Mesendoderm (in vitro differentiated cells): ENCODE measurements at regions not wholly inside any gene's neighbourhood (a gene's known extent, or its start where the extent isn't known, plus 50 kb on each side); places are given as distances from the start of the nearest gene placed in this dataset.

Experiments used
- DNase-seq: peaks from one replicate; pipeline ENCODE4 v3.0.0; 2013
- H2AK5ac ChIP-seq: 2 replicates; pipeline ENCODE4 v1.6.1; 2013; ENCODE audit warnings: low read length, inconsistent platforms
- H2BK120ac ChIP-seq: 2 replicates; pipeline ENCODE4 v1.6.1; 2013; ENCODE audit warnings: low read depth, mild to moderate bottlenecking, low read length, moderate library complexity, mixed read lengths
- H2BK15ac ChIP-seq: replicated peaks from 2 replicates; pipeline ENCODE4 v1.6.1; 2013; ENCODE audit warnings: low read depth, mild to moderate bottlenecking, moderate library complexity
- H2BK5ac ChIP-seq: 2 replicates; pipeline ENCODE4 v1.6.1; 2013; ENCODE audit warnings: low read length, inconsistent platforms
- H3K18ac ChIP-seq: 2 replicates; pipeline ENCODE4 v1.6.1; 2013; ENCODE audit warnings: mild to moderate bottlenecking, low read length, mixed read lengths
- H3K23ac ChIP-seq: one replicate; pipeline ENCODE4 v1.6.1; 2013; ENCODE audit warnings: low read length
- H3K27ac ChIP-seq: 2 replicates; pipeline ENCODE4 v1.5.1; 2013; ENCODE audit warnings: low read depth, mild to moderate bottlenecking, inconsistent platforms, low read length, moderate library complexity
- H3K27me3 ChIP-seq: 2 replicates; pipeline ENCODE4 v1.6.1; 2013; ENCODE audit warnings: low read length, control low read depth, mild to moderate bottlenecking, inconsistent platforms; ENCODE audit not compliant: insufficient read depth, poor library complexity
- H3K36me3 ChIP-seq: 2 replicates; pipeline ENCODE4 v1.6.1; 2013; ENCODE audit warnings: low read length, inconsistent platforms; ENCODE audit not compliant: control insufficient read depth, insufficient read depth
- H3K4ac ChIP-seq: one replicate; pipeline ENCODE4 v1.6.1; 2013; ENCODE audit warnings: low read depth, mild to moderate bottlenecking, low read length, moderate library complexity
- H3K4me1 ChIP-seq: 2 replicates; pipeline ENCODE4 v1.6.1; 2013; ENCODE audit warnings: low read depth, low read length, inconsistent platforms; ENCODE audit not compliant: control insufficient read depth
- H3K4me2 ChIP-seq: 2 replicates; pipeline ENCODE4 v1.6.1; 2013; ENCODE audit warnings: low read length
- H3K4me3 ChIP-seq: 2 replicates; pipeline ENCODE4 v1.5.1; 2013; ENCODE audit warnings: mild to moderate bottlenecking, low read length
- H3K56ac ChIP-seq: one replicate; pipeline ENCODE4 v1.6.1; 2013; ENCODE audit warnings: low read length
- H3K79me1 ChIP-seq: 2 replicates; pipeline ENCODE4 v1.6.1; 2013; ENCODE audit warnings: low read length, inconsistent platforms
- H3K79me2 ChIP-seq: 2 replicates; pipeline ENCODE4 v1.6.1; 2013; ENCODE audit warnings: mild to moderate bottlenecking, low read length; ENCODE audit not compliant: control insufficient read depth, insufficient read depth
- H3K9ac ChIP-seq: 2 replicates; pipeline ENCODE4 v1.6.1; 2013; ENCODE audit warnings: low read length, inconsistent platforms
- H4K5ac ChIP-seq: one replicate; pipeline ENCODE4 v1.6.1; 2013; ENCODE audit warnings: low read length
- H4K8ac ChIP-seq: one replicate; pipeline ENCODE4 v1.6.1; 2013; ENCODE audit warnings: low read depth, mild to moderate bottlenecking, control low read depth, low read length, moderate library complexity
- WGBS: extraction: QIAGEN DNeasy Blood & Tissue Kit; methylation state at CpG from one replicate; pipeline ENCODE4 v1.1.7; 2013; ENCODE audit warnings: low lambda C conversion rate, missing lambda C conversion rate; ENCODE audit not compliant: insufficient coverage; ENCODE audit errors: extremely low coverage; 5-methylcytosine and 5-hydroxymethylcytosine counted together

DNA sequence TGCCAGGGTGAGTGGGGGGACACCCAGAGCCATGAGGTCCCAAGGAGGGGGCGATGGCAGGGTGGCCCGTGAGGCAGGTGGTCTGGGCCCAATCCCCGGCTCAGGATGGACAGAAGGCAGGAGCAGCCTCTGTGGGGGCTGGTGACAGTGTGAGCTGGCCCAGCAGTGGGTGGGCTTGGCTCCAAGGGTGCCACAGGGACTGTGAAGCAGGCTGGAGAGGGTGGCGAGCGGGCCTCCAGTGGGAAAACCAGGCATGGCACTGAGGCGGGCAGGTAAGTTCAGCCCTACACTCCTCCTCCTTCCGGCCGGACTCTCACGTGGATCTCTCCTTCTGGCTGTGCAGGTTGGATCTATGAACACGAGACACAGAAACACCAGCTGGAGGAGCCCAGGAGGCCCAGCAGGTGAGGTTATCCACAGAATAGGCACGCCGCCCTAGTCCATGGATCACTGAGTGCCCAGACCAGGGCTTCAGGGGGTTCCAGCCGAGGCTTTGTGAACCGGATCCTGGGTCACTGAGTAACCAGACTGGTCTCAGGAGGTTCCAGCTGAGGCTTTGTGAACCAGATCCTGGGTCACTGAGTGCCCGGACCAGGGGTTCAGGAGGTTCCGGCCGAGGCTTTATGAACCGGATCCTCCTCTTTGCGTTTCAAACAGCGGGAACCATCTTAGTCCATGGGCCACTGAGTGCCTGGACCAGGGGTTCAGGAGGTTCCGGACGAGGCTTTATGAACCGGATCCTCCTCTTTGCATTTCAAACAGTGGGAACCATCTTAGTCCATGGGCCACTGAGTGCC lies 76.4 kb upstream of the BHLHE23 start:
- no peak overlapping the region for H3K4me3 ChIP-seq
- H3K9ac ChIP-seq = no peak overlapping the region
- no peaks in the 10 kb centered on the region for H3K79me1 ChIP-seq
- no peak overlapping the region for H3K23ac ChIP-seq
- H3K4ac ChIP-seq = no peak overlapping the region
- H4K5ac ChIP-seq = no peak overlapping the region
- no peak overlapping the region for H4K8ac ChIP-seq
- H3K4me1 ChIP-seq = no peaks in the 10 kb centered on the region
- H3K79me2 ChIP-seq = no peaks in the 10 kb centered on the region
- no peak overlapping the region for H2BK15ac ChIP-seq
- no peak overlapping the region for H3K27ac ChIP-seq
- H3K56ac ChIP-seq = no peak overlapping the region
- no peak for DNase-seq
- no CpG with 5 or more reads among the region's 23 CpGs for WGBS
- no peak overlapping the region for H2BK5ac ChIP-seq
- H2BK120ac ChIP-seq = no peak overlapping the region
- no peaks in the 10 kb centered on the region for H3K36me3 ChIP-seq
- no peaks in the 10 kb centered on the region for H3K27me3 ChIP-seq
- H3K4me2 ChIP-seq = no peak overlapping the region
- H2AK5ac ChIP-seq = no peak overlapping the region
- H3K18ac ChIP-seq = no peak overlapping the region

- no peak overlapping the region for H4K5ac ChIP-seq
- no peak overlapping the region for H2BK5ac ChIP-seq
- no peak overlapping the region for H3K23ac ChIP-seq
- H3K4me2 ChIP-seq = no peak overlapping the region
- WGBS = no CpG with 5 or more reads among the region's 15 CpGs
- DNase-seq = peak; percentile 53
- no peak overlapping the region for H3K4me3 ChIP-seq
- no peaks in the 10 kb centered on the region for H3K79me1 ChIP-seq
- no peak overlapping the region for H3K56ac ChIP-seq
- no peaks in the 10 kb centered on the region for H3K4me1 ChIP-seq
- no peaks in the 10 kb centered on the region for H3K27me3 ChIP-seq
- H2BK15ac ChIP-seq = no peak overlapping the region
- H3K18ac ChIP-seq = no peak overlapping the region
- H3K36me3 ChIP-seq = no peaks in the 10 kb centered on the region
- H3K9ac ChIP-seq = no peak overlapping the region
- no peak overlapping the region for H4K8ac ChIP-seq
- H2AK5ac ChIP-seq = no peak overlapping the region
- no peak overlapping the region for H3K4ac ChIP-seq
- H3K27ac ChIP-seq = no peak overlapping the region
- H2BK120ac ChIP-seq = no peak overlapping the region
- no peaks in the 10 kb centered on the region for H3K79me2 ChIP-seq
Measured at GRCh38 chr20:63082308-63082938, 75.7 kb upstream of the BHLHE23 start.

DNA sequence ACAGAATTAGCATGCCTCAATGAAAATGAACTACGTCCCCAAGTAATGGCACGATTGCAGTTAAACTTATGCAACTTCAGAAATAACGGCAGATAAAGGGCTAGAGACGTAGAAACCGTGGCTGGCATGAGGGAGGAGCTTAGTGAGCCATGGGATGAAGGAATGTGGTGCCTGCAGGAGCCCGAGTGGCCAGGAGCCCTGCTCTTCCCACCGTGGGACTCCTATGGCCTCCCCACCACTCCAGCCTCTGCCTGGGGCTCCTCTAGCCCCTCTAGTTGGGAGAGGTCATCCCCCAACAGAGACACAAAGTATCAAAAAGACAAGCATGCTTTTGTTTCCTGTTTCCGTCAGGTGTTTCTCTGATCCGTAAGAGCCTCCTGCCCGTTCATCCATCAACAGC lies 75.1 kb upstream of the BHLHE23 start:
- no peaks in the 10 kb centered on the region for H3K36me3 ChIP-seq
- H3K79me1 ChIP-seq = no peaks in the 10 kb centered on the region
- no peak overlapping the region for H3K18ac ChIP-seq
- no peak overlapping the region for H2BK15ac ChIP-seq
- no peaks in the 10 kb centered on the region for H3K27me3 ChIP-seq
- no peak overlapping the region for H2BK5ac ChIP-seq
- no peak overlapping the region for H3K56ac ChIP-seq
- no peak overlapping the region for H3K4me2 ChIP-seq
- no peak for DNase-seq
- no peak overlapping the region for H4K8ac ChIP-seq
- no peak overlapping the region for H3K23ac ChIP-seq
- no peak overlapping the region for H3K4me3 ChIP-seq
- H3K27ac ChIP-seq = no peak overlapping the region
- no peak overlapping the region for H2BK120ac ChIP-seq
- no peak overlapping the region for H2AK5ac ChIP-seq
- no peaks in the 10 kb centered on the region for H3K4me1 ChIP-seq
- WGBS = no CpG with 5 or more reads among the region's 10 CpGs
- no peaks in the 10 kb centered on the region for H3K79me2 ChIP-seq
- H3K9ac ChIP-seq = no peak overlapping the region
- no peak overlapping the region for H3K4ac ChIP-seq
- H4K5ac ChIP-seq = no peak overlapping the region

- Histone ChIP-seq H3K56ac (no peak overlapping the region), H3K4ac (no peak overlapping the region), H3K4me3 (no peak overlapping the region), H4K5ac (no peak overlapping the region), H3K79me2 (no peaks in the 10 kb centered on the region), H3K79me1 (no peaks in the 10 kb centered on the region), H2BK5ac (no peak overlapping the region), H2BK120ac (no peak overlapping the region), H4K8ac (no peak overlapping the region), H3K36me3 (no peaks in the 10 kb centered on the region), H3K27me3 (no peaks in the 10 kb centered on the region), H3K23ac (no peak overlapping the region), H2AK5ac (no peak overlapping the region), H3K18ac (no peak overlapping the region), H3K4me2 (no peak overlapping the region), H2BK15ac (no peak overlapping the region), H3K9ac (no peak overlapping the region), H3K27ac (no peak overlapping the region), H3K4me1 (no peaks in the 10 kb centered on the region)
- no CpG with 5 or more reads among the region's 5 CpGs for whole genome bisulfite sequencing
- DNase-seq = no peak
Measured at GRCh38 chr20:63081351-63081750, 74.6 kb upstream of the BHLHE23 start.

- Histone ChIP-seq H3K9ac (no peak overlapping the region), H3K4ac (no peak overlapping the region), H3K79me2 (no peaks in the 10 kb centered on the region), H2BK15ac (no peak overlapping the region), H2BK120ac (no peak overlapping the region), H3K56ac (no peak overlapping the region), H3K4me1 (no peaks in the 10 kb centered on the region), H3K4me3 (no peak overlapping the region), H2AK5ac (no peak overlapping the region), H3K23ac (no peak overlapping the region), H3K79me1 (no peaks in the 10 kb centered on the region), H3K18ac (no peak overlapping the region), H3K27ac (no peak overlapping the region), H3K4me2 (no peak overlapping the region), H2BK5ac (no peak overlapping the region), H3K36me3 (no peaks in the 10 kb centered on the region), H4K8ac (no peak overlapping the region), H3K27me3 (no peaks in the 10 kb centered on the region), H4K5ac (no peak overlapping the region)
- no CpG with 5 or more reads among the region's 4 CpGs for WGBS
- no peak for DNase-seq
Measured at GRCh38 chr20:63080811-63081210, 74.0 kb upstream of the BHLHE23 start.
